ENCODE measurements at regions not wholly inside any gene's neighbourhood (a gene's known extent, or its start where the extent isn't known, plus 50 kb on each side); places are given as distances from the start of the nearest gene placed in this dataset.

DNA sequence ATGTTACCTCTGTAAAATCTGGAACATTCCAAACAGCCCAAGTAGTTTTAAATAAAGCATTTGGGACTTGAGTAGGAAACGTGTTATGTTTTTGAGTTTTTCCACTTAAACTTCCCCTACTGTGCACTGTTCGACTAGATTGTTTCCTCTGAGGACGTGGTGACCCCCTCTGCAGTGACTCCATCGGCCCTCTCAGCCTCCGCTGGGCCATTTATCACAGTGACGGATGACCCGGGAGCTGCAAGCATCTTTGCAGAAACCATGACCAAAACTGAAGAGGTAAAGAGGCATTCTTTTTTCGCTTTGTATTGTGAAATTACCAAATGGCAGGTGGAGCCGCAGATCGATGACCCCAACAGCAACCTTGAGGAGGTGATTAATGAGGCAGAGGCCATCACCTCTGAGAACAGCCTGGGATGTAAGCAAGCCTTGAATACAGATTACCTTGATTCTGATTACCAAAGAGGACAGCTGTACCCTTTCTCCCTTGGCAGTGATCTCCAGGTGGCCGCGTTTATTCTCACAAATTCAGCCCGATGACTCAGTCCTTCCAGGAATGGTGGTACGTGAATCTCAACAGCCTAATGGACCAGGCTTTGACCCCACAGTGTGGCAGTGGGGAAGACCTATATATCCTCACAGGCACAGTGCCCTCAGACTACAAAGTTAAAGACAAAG is 79.1 kb upstream of the FAN1 start:
- POLR2A ChIA-PET, result no interaction called here
- Histone ChIP-seq H2AFZ (ENCODE audit: low read depth) (no peak overlapping the region), H3K4me2 (no peak overlapping the region), H3K36me3 (replicated peaks in 1 of 2; ENCODE audit: control insufficient read depth in 1 of 2, insufficient read depth in 2 of 2, low read length in 1 of 2) (no peaks in the 10 kb centered on the region), H3F3A (replicated peaks; ENCODE audit: insufficient read depth) (no peaks in the 10 kb centered on the region), H3K4me3 (ENCODE audit: low read depth in 2 of 2, low read length in 1 of 2) (no peak overlapping the region), H4K20me1 (ENCODE audit: insufficient read depth) (no peaks in the 10 kb centered on the region), H3K9me2 (no peaks in the 10 kb centered on the region; the same call in 1 of the 2 replicates), H3K79me2 (ENCODE audit: insufficient read depth) (no peaks in the 10 kb centered on the region), H3K27me3 (ENCODE audit: insufficient read depth) (no peaks in the 10 kb centered on the region), H3K9me3 (no peaks in the 10 kb centered on the region), H3K4me1 (ENCODE audit: control insufficient read depth in 1 of 2, insufficient read depth in 2 of 2, low read depth in 1 of 2, low read length in 1 of 2) (no peaks in the 10 kb centered on the region), H3K27ac (ENCODE audit: low read depth in 2 of 2, low read length in 1 of 2) (no peak overlapping the region), H3K9ac (no peak overlapping the region)
- no peak for DNase-seq
- WGBS (ENCODE audit: low lambda C conversion rate), result 80% methylated on average over 14 of the region's 14 CpGs
- CTCF ChIA-PET, result no interaction called here
- TF ChIP-seq TEAD4 (IDR thresholded peaks at IDR 0.05; ENCODE audit: borderline replicate concordance, insufficient read depth), result no peak
- TF ChIP-seq USF2 (IDR thresholded peaks at IDR 0.05; ENCODE audit: borderline replicate concordance, low read depth, low read length), result no peak
- TF ChIP-seq EZH2phosphoT487 (IDR thresholded peaks at IDR 0.05; ENCODE audit: borderline replicate concordance, low read depth), result no peak
- TF ChIP-seq RCOR1 (IDR thresholded peaks at IDR 0.05; ENCODE audit: low read length), result no peak
- TF ChIP-seq EP300 (IDR thresholded peaks at IDR 0.05; ENCODE audit: borderline replicate concordance in 1 of 2, low read depth in 1 of 2, low read length in 1 of 2), result no peak
- TF ChIP-seq, protein P1, sequence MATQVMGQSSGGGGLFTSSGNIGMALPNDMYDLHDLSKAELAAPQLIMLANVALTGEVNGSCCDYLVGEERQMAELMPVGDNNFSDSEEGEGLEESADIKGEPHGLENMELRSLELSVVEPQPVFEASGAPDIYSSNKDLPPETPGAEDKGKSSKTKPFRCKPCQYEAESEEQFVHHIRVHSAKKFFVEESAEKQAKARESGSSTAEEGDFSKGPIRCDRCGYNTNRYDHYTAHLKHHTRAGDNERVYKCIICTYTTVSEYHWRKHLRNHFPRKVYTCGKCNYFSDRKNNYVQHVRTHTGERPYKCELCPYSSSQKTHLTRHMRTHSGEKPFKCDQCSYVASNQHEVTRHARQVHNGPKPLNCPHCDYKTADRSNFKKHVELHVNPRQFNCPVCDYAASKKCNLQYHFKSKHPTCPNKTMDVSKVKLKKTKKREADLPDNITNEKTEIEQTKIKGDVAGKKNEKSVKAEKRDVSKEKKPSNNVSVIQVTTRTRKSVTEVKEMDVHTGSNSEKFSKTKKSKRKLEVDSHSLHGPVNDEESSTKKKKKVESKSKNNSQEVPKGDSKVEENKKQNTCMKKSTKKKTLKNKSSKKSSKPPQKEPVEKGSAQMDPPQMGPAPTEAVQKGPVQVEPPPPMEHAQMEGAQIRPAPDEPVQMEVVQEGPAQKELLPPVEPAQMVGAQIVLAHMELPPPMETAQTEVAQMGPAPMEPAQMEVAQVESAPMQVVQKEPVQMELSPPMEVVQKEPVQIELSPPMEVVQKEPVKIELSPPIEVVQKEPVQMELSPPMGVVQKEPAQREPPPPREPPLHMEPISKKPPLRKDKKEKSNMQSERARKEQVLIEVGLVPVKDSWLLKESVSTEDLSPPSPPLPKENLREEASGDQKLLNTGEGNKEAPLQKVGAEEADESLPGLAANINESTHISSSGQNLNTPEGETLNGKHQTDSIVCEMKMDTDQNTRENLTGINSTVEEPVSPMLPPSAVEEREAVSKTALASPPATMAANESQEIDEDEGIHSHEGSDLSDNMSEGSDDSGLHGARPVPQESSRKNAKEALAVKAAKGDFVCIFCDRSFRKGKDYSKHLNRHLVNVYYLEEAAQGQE (IDR thresholded peaks at IDR 0.05; ENCODE audit: low read depth, low read length), result no peak
- no peak for TF ChIP-seq TAF1 (IDR thresholded peaks at IDR 0.05; ENCODE audit: borderline replicate concordance, low read depth, low read length)
- no peak for TF ChIP-seq FOXM1 (IDR thresholded peaks at IDR 0.05; ENCODE audit: low read depth)
- TF ChIP-seq RXRA (IDR thresholded peaks at IDR 0.05; ENCODE audit: borderline replicate concordance, low read depth), result no peak
- no peak for TF ChIP-seq CTCF (IDR thresholded peaks at IDR 0.05)
- no peak for TF ChIP-seq TCF12 (IDR thresholded peaks at IDR 0.05)
- no peak for TF ChIP-seq FOXJ3 (CRISPR knock-in tag; IDR thresholded peaks at IDR 0.05)
- no peak for TF ChIP-seq RAD21 (IDR thresholded peaks at IDR 0.05; ENCODE audit: low read length)
- no peak for TF ChIP-seq MAX (IDR thresholded peaks at IDR 0.05; ENCODE audit: low read depth)
- no peak for TF ChIP-seq GABPA (IDR thresholded peaks at IDR 0.05; ENCODE audit: low read depth)
